GM10266 (cell line): ENCODE measurements at regions not wholly inside any gene's neighbourhood (a gene's known extent, or its start where the extent isn't known, plus 50 kb on each side); places are given as distances from the start of the nearest gene placed in this dataset.

Experiments used
- DNase-seq: peaks from one replicate; pipeline ENCODE4 v3.0.0; 2012; ENCODE audit errors: extremely low spot score
- TF ChIP-seq, protein P1 (sequence below): IDR thresholded peaks from 2 replicates; pipeline ENCODE4 v1.5.1; 2012; ENCODE audit warnings: mild to moderate bottlenecking, low read depth; ENCODE audit not compliant: control insufficient read depth, insufficient read depth; ENCODE audit errors: missing control alignments

DNA sequence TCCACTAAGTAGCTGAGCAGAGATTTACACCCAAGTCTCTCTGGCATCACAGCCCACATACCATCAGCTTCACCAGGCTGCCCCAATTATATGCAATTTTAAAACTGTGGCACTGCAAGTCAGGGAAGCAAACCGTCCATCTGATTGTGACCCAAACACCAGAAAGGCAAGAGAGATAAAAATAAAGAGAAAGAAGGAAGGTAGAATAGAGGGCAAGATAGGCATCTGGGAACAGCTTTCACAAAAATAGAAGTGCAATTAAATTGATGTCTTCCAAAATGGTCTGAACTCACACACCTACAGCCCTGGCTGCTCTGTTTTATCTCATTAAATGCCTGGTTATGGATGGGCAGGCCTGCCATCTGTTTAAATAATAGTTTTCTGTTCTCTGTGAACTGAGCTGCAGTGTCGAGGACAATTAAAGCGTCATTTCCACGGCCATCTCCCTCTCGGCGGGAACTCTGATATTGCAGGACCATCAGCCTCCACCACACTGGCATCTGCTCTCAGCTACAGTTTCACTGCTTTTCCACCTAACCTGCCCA is 509.1 kb downstream of the INHBA start:
- TF ChIP-seq, protein P1, sequence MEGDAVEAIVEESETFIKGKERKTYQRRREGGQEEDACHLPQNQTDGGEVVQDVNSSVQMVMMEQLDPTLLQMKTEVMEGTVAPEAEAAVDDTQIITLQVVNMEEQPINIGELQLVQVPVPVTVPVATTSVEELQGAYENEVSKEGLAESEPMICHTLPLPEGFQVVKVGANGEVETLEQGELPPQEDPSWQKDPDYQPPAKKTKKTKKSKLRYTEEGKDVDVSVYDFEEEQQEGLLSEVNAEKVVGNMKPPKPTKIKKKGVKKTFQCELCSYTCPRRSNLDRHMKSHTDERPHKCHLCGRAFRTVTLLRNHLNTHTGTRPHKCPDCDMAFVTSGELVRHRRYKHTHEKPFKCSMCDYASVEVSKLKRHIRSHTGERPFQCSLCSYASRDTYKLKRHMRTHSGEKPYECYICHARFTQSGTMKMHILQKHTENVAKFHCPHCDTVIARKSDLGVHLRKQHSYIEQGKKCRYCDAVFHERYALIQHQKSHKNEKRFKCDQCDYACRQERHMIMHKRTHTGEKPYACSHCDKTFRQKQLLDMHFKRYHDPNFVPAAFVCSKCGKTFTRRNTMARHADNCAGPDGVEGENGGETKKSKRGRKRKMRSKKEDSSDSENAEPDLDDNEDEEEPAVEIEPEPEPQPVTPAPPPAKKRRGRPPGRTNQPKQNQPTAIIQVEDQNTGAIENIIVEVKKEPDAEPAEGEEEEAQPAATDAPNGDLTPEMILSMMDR, result no peak
- no peak for DNase-seq

DNA sequence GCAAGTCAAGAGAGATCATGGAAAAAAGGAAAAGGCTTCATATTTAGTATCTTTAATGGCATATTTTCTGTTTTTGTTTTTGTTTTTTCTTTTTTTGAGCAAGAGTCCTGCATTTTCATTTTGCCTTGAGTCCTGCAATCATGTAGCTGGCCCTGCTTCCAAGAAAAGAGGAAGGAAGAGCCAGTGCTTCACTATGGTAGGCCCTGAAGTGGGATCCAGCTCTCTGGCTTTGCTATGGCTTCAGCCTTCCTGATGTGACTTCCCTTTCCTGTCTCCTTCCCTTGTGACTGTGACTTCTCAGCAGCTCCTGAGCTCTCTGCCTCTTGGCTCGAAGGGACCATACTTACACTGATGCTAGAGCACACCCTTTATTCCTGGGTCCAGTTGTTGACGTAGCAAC is 512.3 kb downstream of the INHBA start:
- TF ChIP-seq, protein P1, result no peak
- DNase-seq, result no peak

DNA sequence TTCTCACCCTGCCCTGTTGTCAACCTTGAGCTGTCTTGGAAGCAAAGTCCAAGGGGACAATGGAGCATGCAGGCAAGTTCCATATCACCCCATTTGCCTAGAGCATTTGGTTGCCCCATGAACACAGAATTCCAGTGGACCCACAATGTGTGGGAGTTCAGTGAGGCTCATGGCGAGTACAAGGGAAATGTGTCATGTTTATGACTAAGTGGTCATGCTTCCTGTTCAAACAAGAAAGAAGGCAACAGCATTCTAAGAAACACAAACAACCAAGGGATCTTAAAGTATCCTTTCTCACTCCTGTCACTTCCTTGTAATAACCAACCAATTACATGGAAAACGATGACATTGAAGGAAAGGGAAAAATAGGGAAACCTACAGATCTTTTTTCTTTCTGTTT is 513.0 kb downstream of the INHBA start:
- TF ChIP-seq, protein P1, result no peak
- no peak for DNase-seq

DNA sequence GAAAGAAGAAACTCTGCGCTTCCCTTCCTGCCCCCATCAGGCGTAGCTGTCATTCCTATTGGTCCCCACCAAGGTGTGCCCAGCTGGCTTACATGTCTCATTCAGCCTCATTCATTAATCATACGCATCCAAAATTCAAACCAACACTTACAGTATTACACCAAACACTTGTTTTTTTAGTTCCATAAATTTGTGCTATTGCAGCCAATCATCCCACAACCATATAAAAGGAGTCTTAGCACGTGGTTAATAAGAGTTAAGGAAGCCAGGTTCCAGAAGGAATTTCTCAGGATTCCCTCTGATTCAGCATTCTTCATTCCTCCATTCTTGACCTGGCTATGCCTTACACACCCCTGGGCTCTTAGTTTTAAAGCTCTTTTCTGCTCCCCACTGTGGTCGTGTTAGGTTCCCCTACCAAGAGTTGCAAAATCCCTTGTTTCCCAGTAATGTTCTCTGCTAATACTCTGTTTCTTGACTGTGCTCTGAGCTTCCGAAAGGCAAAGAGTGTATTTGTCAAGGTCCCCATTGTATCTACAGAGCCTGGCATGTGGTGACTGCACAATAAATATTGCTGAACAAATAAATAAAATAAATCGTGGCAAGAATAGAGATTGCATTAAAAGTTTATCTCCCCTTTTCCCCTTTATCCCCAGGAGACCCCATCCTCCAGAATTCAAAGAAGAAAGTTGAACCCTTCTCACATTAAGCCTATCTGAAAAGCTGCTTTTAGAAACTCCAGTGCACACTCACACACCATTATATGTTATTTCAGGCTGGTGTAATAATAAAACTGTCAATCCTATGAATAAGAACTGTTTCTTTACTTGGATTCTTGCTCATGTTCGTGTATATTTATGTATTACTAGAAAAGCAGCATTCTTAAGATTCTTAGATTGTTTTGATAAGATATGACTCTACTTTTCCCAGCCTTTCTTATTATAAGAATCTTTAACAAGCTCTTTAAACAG is 514.4 kb downstream of the INHBA start:
- TF ChIP-seq, protein P1, result no peak
- no peak for DNase-seq

DNA sequence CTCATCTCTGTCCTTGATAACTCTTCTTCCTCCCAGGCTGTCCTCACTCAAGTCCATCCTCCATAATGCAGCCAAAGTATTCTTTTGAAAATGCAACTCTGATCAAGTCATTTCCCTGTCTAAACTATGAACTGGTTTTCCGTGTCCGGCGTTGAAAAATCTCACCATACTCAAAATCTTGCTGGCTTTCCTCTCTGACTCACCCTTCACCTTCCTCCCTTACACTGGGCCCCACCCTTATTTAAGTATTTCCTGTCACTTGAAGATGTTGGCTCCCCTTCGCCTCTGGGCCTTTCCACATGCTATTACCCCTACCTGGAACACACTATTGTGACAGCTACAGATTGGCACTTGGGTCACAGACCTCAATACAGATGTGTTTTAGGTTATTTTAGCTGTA is 515.6 kb downstream of the INHBA start:
- DNase-seq, result no peak
- TF ChIP-seq, protein P1, result no peak

DNA sequence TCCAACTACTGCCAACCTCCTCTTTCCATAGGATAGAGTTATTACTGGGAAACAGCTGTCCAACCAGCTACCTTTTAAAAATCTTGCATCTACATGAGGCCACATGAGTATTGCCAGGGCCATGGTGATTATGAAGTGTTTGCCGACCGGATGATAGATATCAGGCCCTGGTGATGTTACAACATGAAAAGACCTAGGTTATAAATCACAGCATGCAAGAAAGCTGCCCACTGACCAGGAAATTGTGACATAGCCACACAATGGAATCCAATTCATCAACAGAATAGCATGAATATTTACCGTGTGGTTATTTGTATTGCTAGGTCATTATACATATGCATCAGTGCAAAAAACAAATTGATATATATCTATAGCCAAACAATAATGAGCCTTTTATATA is 517.0 kb downstream of the INHBA start:
- TF ChIP-seq, protein P1, result no peak
- DNase-seq, result no peak

DNA sequence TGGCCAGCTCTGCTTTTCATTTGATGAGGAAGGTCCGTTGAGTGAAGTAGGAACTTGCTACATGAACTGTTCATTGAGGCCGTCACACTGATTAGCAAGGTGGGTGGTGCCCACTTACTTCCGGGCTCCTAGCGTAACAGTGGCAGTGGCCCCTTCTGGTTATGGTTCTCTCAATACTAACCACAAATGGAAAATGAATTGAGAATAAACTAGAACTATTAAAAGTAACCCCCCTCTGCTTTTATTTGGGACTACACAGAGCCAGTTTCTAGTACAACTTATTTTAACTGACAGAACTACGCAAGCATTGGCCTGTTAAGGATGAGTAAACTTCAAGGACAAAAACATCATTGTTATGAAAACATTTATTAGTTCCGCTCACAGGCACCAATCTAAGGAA is 519.1 kb downstream of the INHBA start:
- TF ChIP-seq, protein P1, result no peak
- no peak for DNase-seq
